ENCODE measurements at regions not wholly inside any gene's neighbourhood (a gene's known extent, or its start where the extent isn't known, plus 50 kb on each side); places are given as distances from the start of the nearest gene placed in this dataset.

- in situ Hi-C loops (cut with HindIII; ENCODE audit: low pct_ligation_motif_present, low sequenced_read_pairs): no loop called here
- Histone ChIP-seq H3K4me3 (ENCODE audit: low read depth, low read length) (no peak overlapping the region), H3K27ac (no peak overlapping the region), H3K27me3 (replicated peaks) (no peaks in the 10 kb centered on the region), H3K36me3 (replicated peaks) (no peaks in the 10 kb centered on the region)
- no peak for DNase-seq
- no peak for TF ChIP-seq CTCF (IDR thresholded peaks at IDR 0.05; ENCODE audit: low read depth, low read length, missing control alignments)
These were observed 328.8 kb downstream of the GADD45G start for GRCh38 chr9:89933578-89933977.

GRCh38 chr9:89935115-89935514 lies 330.3 kb downstream of the GADD45G start:
- Histone ChIP-seq H3K27ac (no peak overlapping the region), H3K27me3 (replicated peaks) (no peaks in the 10 kb centered on the region), H3K4me3 (ENCODE audit: low read depth, low read length) (no peak overlapping the region), H3K36me3 (replicated peaks) (no peaks in the 10 kb centered on the region)
- in situ Hi-C loops (cut with HindIII; ENCODE audit: low pct_ligation_motif_present, low sequenced_read_pairs): no loop called here
- TF ChIP-seq CTCF (IDR thresholded peaks at IDR 0.05; ENCODE audit: low read depth, low read length, missing control alignments): no peak
- DNase-seq: no peak

- H3K27me3 ChIP-seq (replicated peaks): no peaks in the 10 kb centered on the region
- H3K36me3 ChIP-seq (replicated peaks): no peaks in the 10 kb centered on the region
- DNase-seq: no peak
- no peak for TF ChIP-seq CTCF (IDR thresholded peaks at IDR 0.05; ENCODE audit: low read depth, low read length, missing control alignments)
- no peak overlapping the region for H3K4me3 ChIP-seq (ENCODE audit: low read depth, low read length)
- in situ Hi-C loops (cut with HindIII; ENCODE audit: low pct_ligation_motif_present, low sequenced_read_pairs): no loop called here
- H3K27ac ChIP-seq: no peak overlapping the region
These were observed 331.0 kb downstream of the GADD45G start for GRCh38 chr9:89935801-89936200.

- in situ Hi-C loops (cut with HindIII; ENCODE audit: low pct_ligation_motif_present, low sequenced_read_pairs): no loop called here
- no peak for TF ChIP-seq CTCF (IDR thresholded peaks at IDR 0.05; ENCODE audit: low read depth, low read length, missing control alignments)
- no peak overlapping the region for H3K27ac ChIP-seq
- no peak overlapping the region for H3K4me3 ChIP-seq (ENCODE audit: low read depth, low read length)
- no peaks in the 10 kb centered on the region for H3K27me3 ChIP-seq (replicated peaks)
- no peak for DNase-seq
- no peaks in the 10 kb centered on the region for H3K36me3 ChIP-seq (replicated peaks)
These were observed 332.2 kb downstream of the GADD45G start for GRCh38 chr9:89937051-89937450.

- H3K4me3 ChIP-seq (ENCODE audit: low read depth, low read length): no peak overlapping the region
- TF ChIP-seq CTCF (IDR thresholded peaks at IDR 0.05; ENCODE audit: low read depth, low read length, missing control alignments): no peak
- no peak overlapping the region for H3K27ac ChIP-seq
- no peaks in the 10 kb centered on the region for H3K27me3 ChIP-seq (replicated peaks)
- in situ Hi-C loops (cut with HindIII; ENCODE audit: low pct_ligation_motif_present, low sequenced_read_pairs): no loop called here
- no peaks in the 10 kb centered on the region for H3K36me3 ChIP-seq (replicated peaks)
- no peak for DNase-seq
These were observed 334.4 kb downstream of the GADD45G start for GRCh38 chr9:89939181-89939580.

- Histone ChIP-seq H3K27ac (no peak overlapping the region), H3K4me3 (ENCODE audit: low read depth, low read length) (no peak overlapping the region), H3K27me3 (replicated peaks) (no peaks in the 10 kb centered on the region), H3K36me3 (replicated peaks) (no peaks in the 10 kb centered on the region)
- in situ Hi-C loops (cut with HindIII; ENCODE audit: low pct_ligation_motif_present, low sequenced_read_pairs): no loop called here
- DNase-seq: no peak
- TF ChIP-seq CTCF (IDR thresholded peaks at IDR 0.05; ENCODE audit: low read depth, low read length, missing control alignments): no peak
These were observed 334.9 kb downstream of the GADD45G start for GRCh38 chr9:89939626-89940292.

Measured in brain microvascular endothelial cell (primary cell).